GM19372 (cell line): ENCODE measurements at regions not wholly inside any gene's neighbourhood (a gene's known extent, or its start where the extent isn't known, plus 50 kb on each side); places are given as distances from the start of the nearest gene placed in this dataset.
A peak's percentile ranks its signal among the peaks of the same experiment; 100 is the strongest.

ENCODE experiments used
- ATAC-seq: cut with Tn5 transposase; IDR thresholded peaks from one replicate; pipeline ENCODE4 v1.9.1; 2021; ENCODE audit warnings: mild to moderate bottlenecking, low read depth, moderate library complexity; ENCODE audit not compliant: unreplicated experiment

DNA sequence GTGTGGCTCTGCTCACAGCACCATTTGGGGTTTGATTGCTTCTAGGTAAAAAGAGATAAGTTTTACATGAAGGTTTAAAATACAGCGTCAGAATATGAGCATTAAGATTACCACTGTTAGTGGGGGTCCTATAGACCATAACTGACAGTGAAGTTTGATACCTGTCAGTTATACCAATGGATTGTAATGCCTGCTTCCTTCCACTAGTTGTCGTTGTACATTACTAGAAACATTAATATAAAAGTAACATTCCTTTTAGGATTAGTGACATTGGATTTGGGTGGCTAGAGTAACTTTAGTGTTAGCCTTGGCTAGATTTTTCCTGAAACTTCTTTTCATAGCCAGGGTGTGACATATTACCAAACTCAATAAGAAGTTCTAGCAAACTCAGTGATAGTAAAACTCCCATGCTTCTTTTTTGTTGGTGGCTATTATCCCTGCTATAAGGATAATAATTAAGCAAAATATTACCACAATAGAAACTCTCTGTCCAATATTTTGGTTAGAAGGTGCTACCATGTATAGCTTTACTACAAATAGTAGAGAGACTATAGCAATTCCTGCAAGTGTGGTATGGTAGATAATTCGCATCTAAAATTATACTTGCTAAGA is 57.1 kb downstream of the FAM181B start:
- ATAC-seq, result no peak

DNA sequence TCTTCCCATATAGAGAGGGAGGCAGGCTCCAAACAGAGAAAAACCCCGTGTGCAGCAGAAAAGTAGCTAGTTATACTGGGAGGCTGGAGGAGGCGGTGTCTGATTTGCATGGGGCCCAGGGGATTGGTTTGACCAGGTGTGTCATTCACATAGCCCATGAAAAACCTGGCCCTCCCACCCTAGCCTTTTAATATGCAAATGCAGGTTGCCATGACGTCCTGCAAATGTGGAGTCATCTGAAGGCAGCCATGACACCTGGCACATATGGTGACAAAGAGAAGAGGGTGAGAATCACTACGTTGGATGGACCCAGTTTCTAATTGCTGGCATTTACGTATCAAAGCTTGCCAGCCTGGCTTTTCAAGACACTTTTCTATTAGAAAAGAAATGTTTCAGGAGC is 57.8 kb downstream of the FAM181B start:
- no peak for ATAC-seq

DNA sequence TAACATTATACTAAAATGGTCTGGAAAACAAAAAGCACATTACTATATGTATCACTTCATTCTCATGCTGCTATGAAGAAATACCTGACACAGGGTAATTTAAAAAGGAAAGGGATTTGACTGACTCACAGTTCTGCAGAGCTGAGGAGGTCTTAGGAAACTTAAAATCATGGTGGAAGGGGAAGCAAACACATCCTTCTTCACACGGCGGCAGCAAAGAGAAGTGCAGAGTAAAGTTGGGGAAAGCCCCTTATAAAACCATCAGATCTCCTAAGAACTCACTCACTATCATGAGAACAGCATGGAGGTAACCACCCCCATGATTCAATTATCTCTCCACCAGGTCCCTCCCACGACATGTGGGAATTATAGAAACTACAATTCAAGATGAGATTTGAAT is 60.0 kb downstream of the FAM181B start:
- ATAC-seq, result no peak

DNA sequence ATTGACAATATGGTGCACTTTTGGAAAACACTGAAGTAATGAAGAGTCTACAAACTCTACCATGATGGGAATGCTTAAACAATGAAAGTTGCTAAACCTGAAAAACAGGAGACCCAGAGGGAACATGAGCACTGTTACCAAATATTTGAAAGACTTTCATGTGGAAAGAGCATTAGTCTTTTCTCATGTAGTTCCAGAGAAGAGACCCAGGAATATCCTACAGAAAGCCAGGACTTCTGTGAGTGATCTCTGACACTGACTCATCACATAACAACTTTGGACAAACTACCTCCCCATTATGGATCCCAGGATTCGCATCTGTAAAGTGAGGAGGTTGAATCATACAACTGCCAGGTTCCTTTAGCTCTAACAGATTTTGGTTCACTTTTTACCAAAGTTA is 62.2 kb downstream of the FAM181B start:
- ATAC-seq, result no peak

DNA sequence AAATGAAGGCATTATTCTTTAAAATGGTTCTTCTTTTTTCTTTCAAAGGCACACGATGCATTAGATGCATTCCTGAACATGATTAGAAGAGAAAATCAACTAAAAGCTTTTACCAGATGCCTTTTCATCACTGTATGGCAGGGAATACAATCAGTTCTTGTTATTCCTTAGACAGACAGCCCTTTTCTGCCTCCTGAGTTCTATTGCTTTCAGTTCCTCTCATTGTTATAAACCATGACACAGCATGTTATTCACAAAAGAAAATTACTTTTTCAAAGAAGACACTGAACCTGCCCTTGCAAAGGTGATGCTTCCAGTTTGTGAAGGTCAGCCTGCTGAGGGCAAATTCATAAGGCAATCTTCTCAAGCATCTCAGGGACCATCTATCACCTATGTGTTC is 70.1 kb downstream of the FAM181B start:
- ATAC-seq, result no peak

DNA sequence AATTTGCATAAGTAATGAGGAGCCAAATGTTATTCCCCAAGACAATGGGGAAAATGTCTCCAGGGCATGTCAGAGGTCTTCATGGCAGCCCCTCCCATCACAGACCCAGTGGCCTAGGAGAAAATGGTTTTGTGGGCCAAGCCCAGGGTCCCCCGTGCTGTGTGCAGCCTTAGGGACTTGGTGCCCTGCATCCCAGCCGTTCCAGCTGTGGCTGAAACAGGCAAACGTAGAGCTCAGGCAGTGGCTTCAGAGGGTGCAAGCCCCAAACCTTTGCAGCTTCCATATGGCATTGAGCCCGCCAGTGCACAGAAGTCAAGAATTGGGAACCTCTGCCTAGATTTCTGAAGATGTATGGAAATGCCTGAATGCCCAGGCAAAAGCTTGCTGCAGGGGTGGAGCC is 79.9 kb downstream of the FAM181B start:
- no peak for ATAC-seq

DNA sequence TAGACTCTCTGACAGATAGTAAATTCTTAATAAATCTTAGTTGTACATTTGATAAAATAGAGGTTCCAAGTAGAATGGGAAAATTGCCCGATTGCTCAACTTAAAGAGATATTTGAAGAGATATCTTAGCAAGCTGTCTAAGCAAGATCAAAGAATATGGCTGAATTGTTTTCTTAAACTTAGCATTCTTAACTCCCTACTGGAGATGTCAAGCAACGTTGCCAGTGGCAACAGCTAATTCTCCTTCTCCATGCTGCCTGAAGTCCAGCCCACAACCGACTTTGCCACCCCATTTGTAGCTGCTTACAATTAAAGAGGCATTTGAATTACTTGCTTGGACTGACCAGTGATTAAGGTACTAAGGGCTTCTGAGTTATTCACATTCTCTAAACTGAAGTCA is 94.4 kb downstream of the FAM181B start:
- ATAC-seq, result no peak

DNA sequence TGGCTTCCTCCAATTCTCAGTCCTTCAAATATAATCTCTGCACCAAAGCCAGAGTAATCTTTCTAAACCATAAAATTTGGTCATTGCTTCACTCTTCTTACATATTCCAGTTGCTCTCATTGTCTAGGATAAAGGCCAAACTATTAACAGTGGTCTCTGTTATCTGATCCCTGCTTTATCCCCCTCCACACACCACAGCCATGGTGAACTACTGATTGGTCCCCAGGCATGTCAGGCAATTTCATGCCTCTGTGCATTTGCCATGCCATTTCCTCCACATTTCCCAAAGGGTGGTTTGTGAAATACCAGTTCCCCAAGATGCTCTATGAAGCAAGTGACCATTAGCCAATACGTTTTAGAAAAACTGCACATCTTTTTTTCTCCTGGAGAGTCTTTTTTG is 97.0 kb downstream of the FAM181B start:
- ATAC-seq, result no peak

DNA sequence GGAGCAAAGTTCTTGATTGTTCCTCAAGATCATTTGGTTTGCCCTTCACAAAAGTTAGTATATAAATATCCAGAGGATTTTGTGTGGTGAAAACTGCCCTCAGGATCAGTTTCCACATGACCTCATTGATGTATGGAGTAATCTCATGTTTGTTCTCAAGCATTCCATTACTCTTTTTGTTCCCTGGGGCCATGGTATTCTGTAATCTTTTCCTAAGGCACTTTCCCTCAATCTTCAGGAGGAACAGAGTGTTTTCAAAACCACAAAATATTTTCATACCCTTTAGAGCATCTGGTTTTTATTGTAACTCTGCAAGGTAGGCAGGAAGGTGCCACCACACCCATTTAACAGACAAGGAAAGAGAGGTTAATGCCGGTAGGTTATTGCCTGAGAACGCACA is 99.6 kb downstream of the FAM181B start:
- ATAC-seq, result no peak

DNA sequence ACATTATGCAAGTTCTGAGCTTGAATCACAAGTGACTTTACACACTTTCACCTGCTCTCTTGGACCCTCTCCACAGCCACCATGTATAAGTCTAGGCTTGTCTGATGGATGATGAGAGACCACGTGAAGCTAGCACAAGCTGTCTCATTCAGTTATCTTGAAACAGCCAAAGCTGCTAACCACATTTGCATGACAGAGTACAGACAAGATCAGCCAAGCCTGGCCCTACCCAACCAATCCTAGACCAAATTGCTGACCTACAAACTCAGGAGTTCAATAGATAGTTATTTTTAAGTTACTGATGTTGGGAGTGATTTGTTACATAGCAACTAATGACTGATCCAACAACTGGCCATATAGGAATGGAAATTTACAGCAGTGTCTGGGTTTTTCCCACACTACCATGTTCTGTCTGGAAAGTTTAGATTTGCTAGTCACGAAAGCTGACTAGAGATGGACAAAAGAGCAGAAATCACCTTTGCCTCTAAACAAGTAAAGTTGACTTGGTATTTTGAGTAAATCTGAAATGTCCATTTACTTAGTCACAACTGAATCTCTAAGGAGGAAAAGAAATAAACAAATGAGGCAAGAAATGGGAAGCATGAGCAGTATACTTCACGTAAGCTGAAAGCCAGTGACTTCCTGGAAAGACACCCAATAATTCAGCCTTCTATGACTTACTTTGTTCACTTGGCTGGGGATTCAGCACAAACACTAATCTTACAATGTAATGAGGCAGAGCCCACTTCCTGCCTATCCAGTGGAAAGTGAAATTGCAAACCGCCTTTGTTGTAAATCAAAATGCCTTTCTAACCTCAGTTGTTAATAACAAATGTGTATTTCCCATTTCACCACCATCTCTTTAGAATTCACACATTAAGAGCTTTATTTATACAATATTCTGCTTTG is 101.7 kb downstream of the FAM181B start:
- ATAC-seq, result peak; percentile 47

DNA sequence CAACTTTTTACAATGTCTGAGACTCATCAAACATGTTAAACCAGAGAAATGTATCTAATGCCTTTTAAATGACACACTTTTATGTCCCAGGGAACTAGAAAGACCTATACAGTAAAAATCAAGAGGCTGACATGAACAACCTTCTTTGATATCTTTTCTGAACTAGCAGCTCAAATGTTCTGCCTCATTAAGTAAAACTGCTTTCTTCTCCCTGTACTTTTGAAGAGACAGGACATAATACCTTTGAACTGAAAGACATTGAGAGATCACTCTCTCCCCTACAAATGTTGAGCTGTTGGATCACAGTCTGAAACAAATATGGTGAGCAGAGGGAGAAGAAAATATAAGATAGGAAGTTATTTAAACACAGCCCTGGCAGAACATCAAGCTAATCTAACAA is 123.0 kb downstream of the FAM181B start:
- no peak for ATAC-seq

DNA sequence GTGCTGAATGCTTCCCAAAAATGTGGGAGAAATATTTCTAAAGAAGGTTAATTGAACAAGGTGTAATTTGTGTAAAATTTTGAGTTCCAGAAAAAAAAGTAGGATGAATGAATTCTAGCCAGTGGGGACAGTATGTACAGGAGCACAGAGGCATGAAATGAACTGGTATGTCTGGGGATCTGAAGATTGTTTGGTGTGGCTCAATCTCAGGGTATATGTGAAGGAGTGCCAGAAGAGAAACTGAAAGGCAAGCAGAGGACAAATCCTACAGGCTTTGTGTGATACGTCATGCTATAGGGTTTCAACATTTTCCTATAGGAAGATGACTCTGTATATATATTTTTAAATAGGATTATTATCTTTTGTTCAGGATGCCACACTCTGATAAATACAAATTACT is 126.9 kb downstream of the FAM181B start:
- no peak for ATAC-seq

DNA sequence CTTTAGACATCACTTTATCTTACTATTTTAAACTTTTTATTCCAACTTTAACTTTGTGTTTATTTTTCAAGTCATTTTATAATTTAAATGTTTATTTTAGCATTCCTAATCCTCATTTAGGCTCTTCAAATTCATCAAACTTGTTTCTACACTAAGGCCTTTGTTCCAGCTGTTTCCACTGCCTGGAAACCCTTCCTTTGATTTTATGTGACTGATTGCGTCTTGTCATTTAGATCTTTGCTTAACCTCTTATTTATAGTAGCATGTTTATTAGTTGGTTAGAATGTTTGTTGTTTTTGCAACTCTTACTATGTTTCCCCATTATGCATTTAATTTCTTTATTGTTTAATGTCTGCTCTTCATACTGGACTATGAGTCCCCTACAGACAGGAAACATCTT is 132.0 kb downstream of the FAM181B start:
- ATAC-seq, result no peak

DNA sequence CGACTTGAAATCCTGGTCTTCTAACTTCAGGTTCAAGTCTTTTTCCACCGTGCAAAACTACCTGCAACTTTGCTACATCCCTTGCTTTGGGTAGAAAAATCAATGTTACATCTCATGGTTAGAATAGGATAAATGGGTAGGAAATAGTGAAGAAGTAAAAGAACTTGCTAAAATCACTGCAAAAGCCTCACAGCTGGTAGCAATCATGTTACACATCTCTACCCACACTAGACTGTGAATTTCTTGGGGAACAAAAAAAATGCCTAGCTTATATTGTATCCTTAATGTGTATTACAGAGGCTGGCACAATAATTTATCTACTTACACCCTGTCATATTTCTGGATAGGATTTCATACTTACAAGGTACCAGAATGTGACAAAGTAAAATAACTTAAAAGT is 133.8 kb downstream of the FAM181B start:
- no peak for ATAC-seq

DNA sequence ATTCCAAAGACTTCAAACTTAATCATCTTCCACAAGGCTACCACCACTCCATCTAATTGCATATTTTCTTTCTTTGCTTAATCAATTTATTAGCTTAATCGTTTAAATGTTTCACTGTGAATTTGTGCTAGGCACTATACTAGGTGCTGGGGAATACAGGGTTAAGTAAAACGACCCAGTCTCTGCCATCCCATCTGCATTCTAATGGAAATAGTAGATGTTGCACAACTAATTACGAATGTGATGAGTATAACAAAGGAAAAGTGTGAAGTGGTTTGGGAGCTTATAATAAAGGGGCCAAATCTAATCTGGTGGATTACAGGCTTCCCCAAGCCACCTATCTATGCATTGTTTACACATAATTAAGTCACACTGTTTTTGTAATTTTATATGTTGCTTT is 147.1 kb downstream of the FAM181B start:
- no peak for ATAC-seq

DNA sequence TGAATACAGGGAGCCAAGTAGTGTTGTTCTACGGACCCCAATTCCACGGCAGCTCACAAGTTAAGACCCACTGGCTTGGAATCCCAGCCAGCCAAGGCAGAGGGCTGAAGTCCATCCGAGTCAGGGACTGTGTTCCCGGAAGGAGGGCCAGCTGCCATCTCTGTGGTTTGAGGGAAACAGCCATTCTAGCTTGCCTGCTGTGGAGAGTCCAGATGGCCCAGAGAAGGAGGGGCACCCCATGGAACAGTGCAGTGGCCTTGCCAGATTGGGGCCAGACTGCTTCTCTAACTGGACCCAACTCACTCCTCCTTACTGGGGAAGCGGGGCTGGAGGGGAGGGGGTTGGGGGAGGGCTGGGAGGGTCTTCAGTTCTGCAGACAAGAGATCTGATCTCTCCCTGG is 156.4 kb downstream of the FAM181B start:
- no peak for ATAC-seq

DNA sequence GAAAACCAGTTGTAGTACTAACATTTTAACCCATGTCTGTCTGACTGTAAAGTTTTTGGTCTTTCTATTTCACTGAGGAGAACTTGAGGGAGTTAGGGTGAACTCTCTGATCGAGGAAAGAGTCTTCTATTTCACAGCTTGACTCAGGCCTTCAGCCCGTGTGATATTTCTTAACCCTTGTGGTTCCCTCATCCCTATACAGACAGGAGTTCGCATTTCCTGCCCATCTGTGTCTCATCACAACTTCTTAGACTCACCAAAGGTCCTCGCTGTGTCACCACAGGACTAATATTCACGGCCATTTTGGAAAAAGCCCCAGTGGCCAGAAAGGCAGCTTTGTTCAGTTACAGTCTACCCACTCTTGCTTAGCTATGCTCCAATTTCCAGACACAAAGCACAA is 172.8 kb downstream of the FAM181B start:
- ATAC-seq, result no peak

DNA sequence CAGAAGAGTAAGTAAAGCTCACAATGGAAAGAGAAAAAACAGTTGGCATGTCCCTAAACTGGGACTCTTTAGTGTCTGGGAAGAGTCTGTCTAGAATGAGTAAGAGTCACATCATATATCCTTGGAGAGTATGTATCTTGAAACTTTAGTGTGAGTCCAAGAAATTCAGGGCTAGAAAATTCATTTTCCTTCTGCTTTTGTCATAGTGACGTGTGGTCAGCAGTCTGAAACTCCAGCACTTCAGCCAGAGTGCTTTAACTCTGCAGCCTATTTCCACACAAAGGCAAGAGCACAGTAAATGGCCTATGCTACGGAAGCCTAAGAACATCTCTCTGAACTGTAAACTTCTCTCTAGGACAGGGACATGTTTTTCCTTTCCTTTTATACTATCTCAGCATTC is 174.1 kb downstream of the FAM181B start:
- ATAC-seq, result no peak

DNA sequence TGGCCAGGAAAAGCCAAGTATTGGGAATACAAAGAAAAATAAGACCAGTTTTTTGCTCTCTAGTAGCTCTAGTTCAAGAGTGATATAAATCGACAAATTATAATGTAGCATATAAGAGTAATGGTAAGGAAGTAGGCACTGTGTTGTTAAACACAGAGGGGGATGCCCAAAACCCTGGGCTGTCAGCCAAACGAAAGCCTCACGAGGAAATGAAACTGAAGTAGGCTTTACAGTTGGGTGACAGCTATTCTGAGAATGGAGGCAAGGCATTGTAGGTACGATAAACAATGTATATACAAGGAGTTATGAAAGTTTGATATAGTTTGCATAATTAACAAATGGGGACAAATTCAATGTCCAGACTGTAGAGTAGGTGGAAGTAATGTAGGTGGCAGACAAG is 176.4 kb downstream of the FAM181B start:
- peak; percentile 99 for ATAC-seq

DNA sequence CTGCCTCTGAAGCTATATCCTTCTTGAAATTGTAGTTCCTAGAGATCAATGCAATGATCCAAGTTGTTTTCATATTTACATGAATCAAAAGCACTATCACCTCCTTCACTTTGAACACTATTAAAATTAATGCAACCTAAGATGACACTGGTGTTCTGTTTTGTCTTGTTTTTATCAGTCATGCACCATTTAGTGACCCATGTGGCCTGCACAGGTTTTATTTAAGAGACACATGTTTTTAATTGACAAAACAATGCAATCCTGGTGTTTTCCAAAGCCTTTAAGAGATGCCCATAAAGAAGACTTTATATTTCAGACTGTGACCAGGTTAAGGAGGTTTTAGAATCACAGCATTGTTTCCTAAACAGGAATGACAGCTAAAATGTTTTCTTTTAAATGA is 177.5 kb downstream of the FAM181B start:
- ATAC-seq, result no peak

DNA sequence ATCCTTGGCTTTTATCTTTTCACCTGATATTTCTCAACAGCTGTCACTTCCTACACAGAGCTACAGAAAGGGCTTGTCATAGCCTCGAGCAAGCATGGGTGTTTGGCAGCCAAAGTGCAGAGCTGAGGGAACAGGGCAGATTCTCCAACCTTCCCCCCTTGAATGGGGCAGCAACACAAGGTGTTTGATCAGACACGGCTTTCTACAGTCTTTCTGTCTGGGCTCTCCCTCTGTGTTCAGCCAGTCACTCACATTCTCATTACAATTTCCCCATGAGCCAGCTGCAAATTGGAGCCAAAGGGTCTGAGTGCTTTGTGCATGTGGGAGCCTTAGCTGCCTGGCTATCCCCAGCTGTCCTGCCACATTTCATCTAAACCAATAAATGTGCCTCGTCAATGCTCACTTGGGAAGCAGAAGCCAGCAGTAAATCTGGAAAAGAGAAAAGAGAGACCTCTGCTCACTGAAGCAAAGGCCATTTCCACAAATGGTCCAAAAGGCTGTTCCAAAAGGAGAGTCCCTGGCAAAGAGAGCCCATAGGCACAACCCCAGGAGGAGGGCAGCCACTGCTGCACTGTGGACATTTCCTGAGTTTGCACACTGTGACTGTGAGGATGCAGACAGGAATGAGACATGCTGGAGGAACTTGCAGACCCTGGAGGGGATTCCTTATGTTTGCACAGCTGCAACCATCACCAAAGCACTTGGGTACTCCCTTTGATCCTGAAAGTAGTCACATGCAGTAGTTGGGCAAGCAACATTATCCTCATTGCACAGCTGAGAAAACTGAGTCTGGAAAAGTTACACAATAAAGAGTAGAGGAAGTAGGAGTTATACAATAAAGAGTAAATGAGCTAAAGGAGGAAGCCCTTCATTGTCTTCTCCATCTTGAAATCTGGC is 186.8 kb downstream of the FAM181B start:
- no peak for ATAC-seq
